ENCODE measurements at regions not wholly inside any gene's neighbourhood (a gene's known extent, or its start where the extent isn't known, plus 50 kb on each side); places are given as distances from the start of the nearest gene placed in this dataset.

GRCh38 chr12:127075981-127076380 lies 1191.0 kb upstream of the TMEM132C start:
- TF ChIP-seq CTCF (IDR thresholded peaks at IDR 0.05; ENCODE audit: insufficient read depth, low read depth, low read length), result no peak
- no peak for DNase-seq (ENCODE audit: low read depth)
- H3K4me3 ChIP-seq (ENCODE audit: low read depth, low read length), result no peak overlapping the region

- no peak overlapping the region for H3K4me3 ChIP-seq (ENCODE audit: low read depth, low read length)
- DNase-seq (ENCODE audit: low read depth), result no peak
- TF ChIP-seq CTCF (IDR thresholded peaks at IDR 0.05; ENCODE audit: insufficient read depth, low read depth, low read length), result no peak
Measured at GRCh38 chr12:127077262-127078045, 1189.5 kb upstream of the TMEM132C start.

- TF ChIP-seq CTCF (IDR thresholded peaks at IDR 0.05; ENCODE audit: insufficient read depth, low read depth, low read length), result no peak
- no peak overlapping the region for H3K4me3 ChIP-seq (ENCODE audit: low read depth, low read length)
- no peak for DNase-seq (ENCODE audit: low read depth)
Measured at GRCh38 chr12:127078577-127079350, 1188.2 kb upstream of the TMEM132C start.

- no peak overlapping the region for H3K4me3 ChIP-seq (ENCODE audit: low read depth, low read length)
- TF ChIP-seq CTCF (IDR thresholded peaks at IDR 0.05; ENCODE audit: insufficient read depth, low read depth, low read length), result no peak
- DNase-seq (ENCODE audit: low read depth), result no peak
Measured at GRCh38 chr12:127079636-127080035, 1187.3 kb upstream of the TMEM132C start.

GRCh38 chr12:127081058-127081457 lies 1185.9 kb upstream of the TMEM132C start:
- H3K4me3 ChIP-seq (ENCODE audit: low read depth, low read length), result no peak overlapping the region
- no peak for DNase-seq (ENCODE audit: low read depth)
- TF ChIP-seq CTCF (IDR thresholded peaks at IDR 0.05; ENCODE audit: insufficient read depth, low read depth, low read length), result no peak

- DNase-seq (ENCODE audit: low read depth), result peak; percentile 78
- peak overlapping the region; percentile 40 for H3K4me3 ChIP-seq (ENCODE audit: low read depth, low read length)
- no peak for TF ChIP-seq CTCF (IDR thresholded peaks at IDR 0.05; ENCODE audit: insufficient read depth, low read depth, low read length)
Measured at GRCh38 chr12:127083008-127083949, 1183.7 kb upstream of the TMEM132C start.
